ENCODE measurements at regions not wholly inside any gene's neighbourhood (a gene's known extent, or its start where the extent isn't known, plus 50 kb on each side); places are given as distances from the start of the nearest gene placed in this dataset.

DNA sequence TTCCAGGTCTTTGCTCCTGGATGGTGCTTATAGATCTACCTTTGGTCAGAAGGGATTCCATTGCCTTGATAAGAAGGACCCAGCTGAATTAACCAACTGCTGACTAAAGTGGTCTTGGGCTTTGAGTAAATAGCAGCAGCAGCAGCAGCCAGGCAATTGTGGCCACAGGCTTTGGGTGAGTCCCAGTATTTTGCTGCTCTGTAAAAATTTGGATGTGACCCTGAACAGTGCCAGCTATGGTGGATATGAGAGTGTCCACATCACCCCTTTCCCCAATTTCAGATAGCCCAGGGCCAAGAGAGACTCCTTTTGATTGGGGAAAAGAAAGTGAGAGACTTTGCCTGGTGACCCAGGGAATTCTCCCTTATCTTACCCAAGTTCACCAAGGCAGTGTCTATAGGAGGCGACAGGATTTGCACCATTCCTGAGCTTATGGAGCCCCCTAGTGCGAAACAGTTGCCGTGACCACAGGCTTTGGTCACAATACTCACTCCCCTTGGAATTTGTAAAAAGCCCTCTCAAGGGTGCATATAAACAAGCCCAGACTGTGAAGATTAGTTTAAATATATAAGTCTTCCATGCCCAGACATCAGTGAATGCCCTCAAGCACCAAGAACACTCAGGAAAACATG, 518.0 kb downstream of the TMA16 start:
- TF ChIP-seq, protein P1, sequence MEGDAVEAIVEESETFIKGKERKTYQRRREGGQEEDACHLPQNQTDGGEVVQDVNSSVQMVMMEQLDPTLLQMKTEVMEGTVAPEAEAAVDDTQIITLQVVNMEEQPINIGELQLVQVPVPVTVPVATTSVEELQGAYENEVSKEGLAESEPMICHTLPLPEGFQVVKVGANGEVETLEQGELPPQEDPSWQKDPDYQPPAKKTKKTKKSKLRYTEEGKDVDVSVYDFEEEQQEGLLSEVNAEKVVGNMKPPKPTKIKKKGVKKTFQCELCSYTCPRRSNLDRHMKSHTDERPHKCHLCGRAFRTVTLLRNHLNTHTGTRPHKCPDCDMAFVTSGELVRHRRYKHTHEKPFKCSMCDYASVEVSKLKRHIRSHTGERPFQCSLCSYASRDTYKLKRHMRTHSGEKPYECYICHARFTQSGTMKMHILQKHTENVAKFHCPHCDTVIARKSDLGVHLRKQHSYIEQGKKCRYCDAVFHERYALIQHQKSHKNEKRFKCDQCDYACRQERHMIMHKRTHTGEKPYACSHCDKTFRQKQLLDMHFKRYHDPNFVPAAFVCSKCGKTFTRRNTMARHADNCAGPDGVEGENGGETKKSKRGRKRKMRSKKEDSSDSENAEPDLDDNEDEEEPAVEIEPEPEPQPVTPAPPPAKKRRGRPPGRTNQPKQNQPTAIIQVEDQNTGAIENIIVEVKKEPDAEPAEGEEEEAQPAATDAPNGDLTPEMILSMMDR (IDR thresholded peaks at IDR 0.05; ENCODE audit: borderline replicate concordance, extremely low read depth, insufficient read depth) = no peak
- FAIRE-seq (no peak), DNase-seq (peak in 3 of 5 donors; percentile 49 to 55 (median 50))
- Histone ChIP-seq H3K4me1 (ENCODE audit: control insufficient read depth in 2 of 3, insufficient read depth in 2 of 3, low read depth in 1 of 3, low read length in 3 of 3) (no peaks in the 10 kb centered on the region), H3K27me3 (ENCODE audit: control insufficient read depth, insufficient read depth, low read length) (no peaks in the 10 kb centered on the region), H3K9ac (ENCODE audit: low read length in 3 of 3) (no peak overlapping the region), H3K9me3 (ENCODE audit: control insufficient read depth in 2 of 3, insufficient read depth in 1 of 3, low read length in 3 of 3) (no peaks in the 10 kb centered on the region), H3K4me3 (ENCODE audit: low read length in 3 of 3) (no peak overlapping the region), H3K27ac (ENCODE audit: low read depth in 2 of 2, low read length in 2 of 2) (no peak overlapping the region), H3K36me3 (ENCODE audit: control insufficient read depth in 2 of 3, insufficient read depth in 3 of 3, low read length in 3 of 3) (no peaks in the 10 kb centered on the region)
- intact Hi-C loops (cut with DNase I) = no loop called here

- no peaks in the 10 kb centered on the region for H3K36me3 ChIP-seq (ENCODE audit: control insufficient read depth in 2 of 3, insufficient read depth in 3 of 3, low read length in 3 of 3)
- intact Hi-C loops (cut with DNase I) = no loop called here
- no peak overlapping the region for H3K4me3 ChIP-seq (ENCODE audit: low read length in 3 of 3)
- DNase-seq (no peak), FAIRE-seq (no peak)
- H3K27me3 ChIP-seq (ENCODE audit: control insufficient read depth, insufficient read depth, low read length) = no peaks in the 10 kb centered on the region
- H3K27ac ChIP-seq (ENCODE audit: low read depth in 2 of 2, low read length in 2 of 2) = no peak overlapping the region
- H3K4me1 ChIP-seq (ENCODE audit: control insufficient read depth in 2 of 3, insufficient read depth in 2 of 3, low read depth in 1 of 3, low read length in 3 of 3) = no peaks in the 10 kb centered on the region
- no peak overlapping the region for H3K9ac ChIP-seq (ENCODE audit: low read length in 3 of 3)
- peaks cover 0 to 2% (median 0%) of the 10 kb centered on the region in 3 donors for H3K9me3 ChIP-seq (ENCODE audit: control insufficient read depth in 2 of 3, insufficient read depth in 1 of 3, low read length in 3 of 3)
- TF ChIP-seq, protein P1 (IDR thresholded peaks at IDR 0.05; ENCODE audit: borderline replicate concordance, extremely low read depth, insufficient read depth) = no peak
Measured at GRCh38 chr4:164021947-164022346, 527.5 kb downstream of the TMA16 start.

DNA sequence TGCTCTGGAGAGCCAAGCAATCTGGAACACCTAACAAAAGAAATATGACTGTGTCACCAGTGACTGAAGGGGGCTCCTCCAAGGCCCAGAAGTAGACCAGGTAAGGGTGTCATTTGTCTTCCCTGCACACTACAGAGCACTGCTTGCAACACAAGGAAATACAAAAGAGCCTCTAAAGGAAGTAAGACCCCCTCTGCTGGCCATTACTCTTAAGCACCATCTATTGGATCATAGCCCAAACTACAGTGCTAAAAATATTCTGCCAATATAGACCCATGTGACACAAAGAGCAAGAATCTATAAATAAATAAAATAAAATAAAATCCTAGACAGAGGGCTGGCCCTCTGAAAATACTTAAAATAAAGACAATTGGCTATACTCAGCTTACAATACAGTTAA, 528.7 kb downstream of the TMA16 start:
- TF ChIP-seq, protein P1 (IDR thresholded peaks at IDR 0.05; ENCODE audit: borderline replicate concordance, extremely low read depth, insufficient read depth) = no peak
- H3K4me1 ChIP-seq (ENCODE audit: control insufficient read depth in 2 of 3, insufficient read depth in 2 of 3, low read depth in 1 of 3, low read length in 3 of 3) = no peaks in the 10 kb centered on the region
- no peak overlapping the region for H3K4me3 ChIP-seq (ENCODE audit: low read length in 3 of 3)
- no peaks in the 10 kb centered on the region for H3K27me3 ChIP-seq (ENCODE audit: control insufficient read depth, insufficient read depth, low read length)
- no peak overlapping the region for H3K9ac ChIP-seq (ENCODE audit: low read length in 3 of 3)
- DNase-seq = no peak
- peaks cover 0 to 2% (median 0%) of the 10 kb centered on the region in 3 donors for H3K9me3 ChIP-seq (ENCODE audit: control insufficient read depth in 2 of 3, insufficient read depth in 1 of 3, low read length in 3 of 3)
- H3K36me3 ChIP-seq (ENCODE audit: control insufficient read depth in 2 of 3, insufficient read depth in 3 of 3, low read length in 3 of 3) = no peaks in the 10 kb centered on the region
- intact Hi-C loops (cut with DNase I) = no loop called here
- no peak for FAIRE-seq
- no peak overlapping the region for H3K27ac ChIP-seq (ENCODE audit: low read depth in 2 of 2, low read length in 2 of 2)

DNA sequence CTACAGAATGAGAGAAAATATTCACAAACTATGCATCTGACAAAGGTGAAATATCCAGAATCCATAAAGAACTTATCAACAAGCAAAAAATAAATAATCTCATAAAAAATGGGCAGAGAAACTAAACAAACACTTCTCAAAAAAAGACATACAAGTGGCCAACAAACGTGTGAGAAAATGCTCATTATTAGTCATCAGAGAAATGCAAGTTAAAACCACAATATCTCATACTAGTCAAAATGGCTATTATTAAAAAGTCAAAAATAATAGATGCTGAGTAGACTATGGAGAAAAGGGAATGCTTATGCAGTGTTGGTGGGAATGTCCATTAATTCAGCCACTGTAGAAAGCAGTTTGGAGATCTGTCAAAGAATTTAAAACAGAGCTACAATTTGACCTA, 533.3 kb downstream of the TMA16 start:
- DNase-seq (no peak), FAIRE-seq (no peak)
- Histone ChIP-seq H3K36me3 (ENCODE audit: control insufficient read depth in 2 of 3, insufficient read depth in 3 of 3, low read length in 3 of 3) (no peaks in the 10 kb centered on the region), H3K9me3 (ENCODE audit: control insufficient read depth in 2 of 3, insufficient read depth in 1 of 3, low read length in 3 of 3) (peaks cover 0 to 2% (median 0%) of the 10 kb centered on the region in 3 donors), H3K9ac (ENCODE audit: low read length in 3 of 3) (no peak overlapping the region), H3K27me3 (ENCODE audit: control insufficient read depth, insufficient read depth, low read length) (no peaks in the 10 kb centered on the region), H3K4me1 (ENCODE audit: control insufficient read depth in 2 of 3, insufficient read depth in 2 of 3, low read depth in 1 of 3, low read length in 3 of 3) (no peaks in the 10 kb centered on the region), H3K4me3 (ENCODE audit: low read length in 3 of 3) (no peak overlapping the region), H3K27ac (ENCODE audit: low read depth in 2 of 2, low read length in 2 of 2) (no peak overlapping the region)
- intact Hi-C loops (cut with DNase I) = no loop called here
- TF ChIP-seq, protein P1 (IDR thresholded peaks at IDR 0.05; ENCODE audit: borderline replicate concordance, extremely low read depth, insufficient read depth) = no peak
